T-helper 2 cell treated with Interferon-gamma antibody and Interleukin-4, amounts not matched to agents 5 μg/mL and 100 μg/mL, for 36 hours (primary cell): ENCODE measurements at regions not wholly inside any gene's neighbourhood (a gene's known extent, or its start where the extent isn't known, plus 50 kb on each side); places are given as distances from the start of the nearest gene placed in this dataset.
A peak's percentile ranks its signal among the peaks of the same experiment; 100 is the strongest.

Source experiments
- DNase-seq: peaks from one replicate; pipeline ENCODE4 v3.0.0; 2021; ENCODE audit warnings: low spot score
- H3K27ac Mint-ChIP-seq: one replicate; pipeline ENCODE4 v1.8.0; 2021; ENCODE audit warnings: mild to moderate bottlenecking, mixed read lengths
- H3K27me3 Mint-ChIP-seq: one replicate; pipeline ENCODE4 v1.8.0; 2021; ENCODE audit warnings: low read depth, mixed read lengths
- H3K36me3 Mint-ChIP-seq: one replicate; pipeline ENCODE4 v1.8.0; 2021; ENCODE audit warnings: low read depth, mixed read lengths
- H3K4me1 Mint-ChIP-seq: one replicate; pipeline ENCODE4 v1.8.0; 2021; ENCODE audit warnings: low read depth, mixed read lengths
- H3K4me3 Mint-ChIP-seq: one replicate; pipeline ENCODE4 v1.8.0; 2022; ENCODE audit warnings: mild to moderate bottlenecking, moderate library complexity, mixed read lengths
- H3K9me3 Mint-ChIP-seq: one replicate; pipeline ENCODE4 v1.8.0; 2021; ENCODE audit warnings: mixed read lengths

GRCh38 chr12:105929192-105929591 is 209.6 kb downstream of the NUAK1 start:
- Mint-ChIP-seq H3K27me3 (no peaks in the 10 kb centered on the region), H3K36me3 (no peaks in the 10 kb centered on the region), H3K4me1 (no peaks in the 10 kb centered on the region), H3K4me3 (no peak overlapping the region), H3K9me3 (no peaks in the 10 kb centered on the region), H3K27ac (no peak overlapping the region)
- no peak for DNase-seq

DNA sequence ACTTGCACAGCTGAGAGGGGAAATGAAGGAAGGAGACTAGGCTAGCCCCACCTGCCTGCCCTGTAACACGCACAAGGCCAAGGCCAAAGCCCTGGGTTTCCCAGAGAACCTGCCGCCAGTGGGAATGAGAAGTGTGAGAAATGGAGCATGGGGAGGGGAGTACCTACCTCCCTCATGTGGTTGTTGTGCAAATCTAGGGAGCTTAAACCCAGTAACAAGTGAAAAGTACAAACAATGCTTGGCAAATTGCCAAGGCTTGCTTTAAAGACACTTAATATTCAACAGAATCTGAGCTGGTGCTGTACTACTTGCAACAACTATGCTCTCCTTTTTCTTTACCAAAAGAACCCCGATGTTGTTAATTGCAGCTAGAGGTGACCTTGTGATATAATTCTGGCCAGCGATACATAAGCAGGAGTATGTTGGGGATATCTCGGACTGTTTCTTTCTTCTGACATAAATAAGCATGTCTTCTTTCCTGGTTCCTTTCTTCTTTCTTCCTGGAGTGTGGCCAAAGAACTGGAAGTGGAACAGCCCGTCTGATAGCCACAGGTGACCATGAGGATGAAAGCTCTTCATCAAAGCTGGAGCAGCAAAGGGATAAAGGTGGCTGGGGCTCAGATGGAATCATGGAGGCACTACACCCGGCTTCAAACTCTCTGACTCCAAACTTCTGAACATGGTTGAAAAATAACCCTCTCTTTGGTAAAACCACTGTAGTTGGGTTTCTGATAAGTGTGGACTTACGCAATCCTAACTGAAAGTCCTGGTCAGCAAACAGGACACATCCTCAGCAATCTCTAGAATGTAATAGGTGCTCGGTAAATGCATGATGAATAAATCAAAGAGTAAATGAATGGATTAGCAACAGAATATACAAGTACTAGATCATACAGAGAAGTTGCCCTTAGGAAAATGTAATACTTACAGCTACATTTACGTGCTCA is 207.9 kb downstream of the NUAK1 start:
- Mint-ChIP-seq H3K27ac (no peak overlapping the region), H3K4me1 (peaks cover 2% of the 10 kb centered on the region), H3K27me3 (no peaks in the 10 kb centered on the region), H3K36me3 (no peaks in the 10 kb centered on the region), H3K4me3 (no peak overlapping the region), H3K9me3 (no peaks in the 10 kb centered on the region)
- no peak for DNase-seq

DNA sequence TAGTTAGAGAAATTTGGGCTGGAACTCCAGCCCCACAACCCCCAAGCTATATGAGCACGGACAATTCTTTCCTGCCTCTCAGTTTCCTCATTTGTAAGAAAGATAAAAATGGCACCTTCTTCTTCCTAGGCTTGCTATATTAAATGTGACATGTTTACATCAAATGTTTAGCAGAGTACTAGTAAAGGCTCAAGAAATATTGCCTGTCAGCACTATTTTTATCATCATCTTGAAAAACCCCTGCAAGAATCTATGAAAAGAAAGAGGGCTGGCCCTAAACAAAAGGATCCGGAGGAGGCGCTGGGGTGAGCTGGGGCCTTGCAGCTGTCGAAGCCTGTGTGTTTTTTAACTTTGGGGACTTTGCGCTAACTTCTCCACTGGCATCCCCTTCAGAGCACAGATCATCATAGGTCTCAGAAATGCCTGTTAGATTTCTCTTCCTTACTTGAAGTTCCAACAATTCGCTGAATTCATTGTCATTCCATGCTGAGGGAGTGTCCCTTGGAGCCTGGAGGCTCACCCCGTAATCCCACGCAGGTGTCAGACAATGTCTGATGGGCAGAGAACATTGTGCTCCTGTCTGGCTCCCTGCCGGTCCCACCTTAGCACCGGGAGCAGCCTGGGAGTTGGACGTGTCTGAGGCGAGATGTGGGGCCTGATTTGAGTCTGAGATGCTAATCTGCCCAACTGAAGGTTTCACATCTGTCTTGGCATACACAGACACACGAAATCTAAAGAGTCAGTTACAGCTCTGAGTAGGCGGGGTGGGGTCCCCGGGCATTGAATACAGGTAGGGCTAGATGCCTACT is 206.8 kb downstream of the NUAK1 start:
- H3K27me3 Mint-ChIP-seq: no peaks in the 10 kb centered on the region
- DNase-seq: no peak
- no peaks in the 10 kb centered on the region for H3K36me3 Mint-ChIP-seq
- no peak overlapping the region for H3K27ac Mint-ChIP-seq
- no peaks in the 10 kb centered on the region for H3K9me3 Mint-ChIP-seq
- no peak overlapping the region for H3K4me3 Mint-ChIP-seq
- peaks cover 2% of the 10 kb centered on the region for H3K4me1 Mint-ChIP-seq

GRCh38 chr12:105933671-105934665 is 204.8 kb downstream of the NUAK1 start:
- no peak overlapping the region for H3K27ac Mint-ChIP-seq
- H3K4me1 Mint-ChIP-seq: peaks cover 2% of the 10 kb centered on the region
- no peaks in the 10 kb centered on the region for H3K9me3 Mint-ChIP-seq
- peaks cover 4% of the 10 kb centered on the region for H3K27me3 Mint-ChIP-seq
- no peaks in the 10 kb centered on the region for H3K36me3 Mint-ChIP-seq
- peak overlapping the region; percentile 0 for H3K4me3 Mint-ChIP-seq
- no peak for DNase-seq

- Mint-ChIP-seq H3K4me3 (no peak overlapping the region), H3K9me3 (no peaks in the 10 kb centered on the region), H3K27me3 (peaks cover 7% of the 10 kb centered on the region), H3K27ac (no peak overlapping the region), H3K36me3 (no peaks in the 10 kb centered on the region), H3K4me1 (peaks cover 2% of the 10 kb centered on the region)
- DNase-seq: no peak
Measured at GRCh38 chr12:105935106-105935505, 203.6 kb downstream of the NUAK1 start.

DNA sequence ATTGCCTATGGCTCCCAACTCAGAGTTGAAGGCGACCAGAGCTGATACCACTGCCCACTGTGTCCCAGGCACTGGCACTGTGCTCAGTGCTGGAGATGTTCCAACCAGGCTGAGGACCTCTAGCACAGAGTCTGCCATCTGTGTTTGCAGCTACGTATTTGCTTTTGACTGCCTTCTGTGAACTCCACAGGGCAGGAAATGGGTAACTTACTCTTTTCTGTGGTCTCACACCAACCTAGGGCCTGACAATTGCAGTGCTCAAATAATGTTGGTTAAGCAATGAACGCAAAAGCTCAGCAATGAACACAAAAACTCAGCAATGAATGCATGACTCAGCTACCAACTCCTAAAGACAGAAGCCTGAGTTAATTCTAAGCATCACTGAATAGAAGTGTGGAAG is 202.8 kb downstream of the NUAK1 start:
- H3K4me3 Mint-ChIP-seq: no peak overlapping the region
- H3K27ac Mint-ChIP-seq: no peak overlapping the region
- H3K9me3 Mint-ChIP-seq: no peaks in the 10 kb centered on the region
- no peaks in the 10 kb centered on the region for H3K36me3 Mint-ChIP-seq
- peaks cover 10% of the 10 kb centered on the region for H3K27me3 Mint-ChIP-seq
- no peak for DNase-seq
- H3K4me1 Mint-ChIP-seq: peaks cover 2% of the 10 kb centered on the region

- H3K9me3 Mint-ChIP-seq: no peaks in the 10 kb centered on the region
- no peak overlapping the region for H3K27ac Mint-ChIP-seq
- no peak overlapping the region for H3K4me3 Mint-ChIP-seq
- peaks cover 2% of the 10 kb centered on the region for H3K4me1 Mint-ChIP-seq
- H3K27me3 Mint-ChIP-seq: peaks cover 10% of the 10 kb centered on the region
- DNase-seq: no peak
- H3K36me3 Mint-ChIP-seq: no peaks in the 10 kb centered on the region
Measured at GRCh38 chr12:105936496-105936895, 202.3 kb downstream of the NUAK1 start.

DNA sequence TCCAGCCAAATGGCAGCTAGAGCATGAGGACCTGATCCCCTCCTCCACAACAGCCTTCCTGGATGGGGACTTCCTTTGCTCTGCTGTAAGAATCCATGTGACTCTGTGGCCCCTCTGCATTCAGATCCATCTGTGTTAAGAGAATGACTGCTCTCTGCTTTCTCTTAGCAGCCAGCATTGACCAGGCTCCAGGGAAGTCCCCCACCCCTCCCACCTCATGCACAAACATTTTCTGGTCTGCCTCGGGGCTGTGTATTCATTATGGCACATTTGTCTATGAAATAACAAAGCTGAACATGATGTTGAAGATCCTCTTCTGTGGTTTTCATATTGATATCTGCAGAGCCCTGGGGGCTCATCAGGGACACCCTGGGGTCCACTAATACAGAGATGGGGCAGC is 201.7 kb downstream of the NUAK1 start:
- no peak for DNase-seq
- peaks cover 10% of the 10 kb centered on the region for H3K27me3 Mint-ChIP-seq
- H3K4me1 Mint-ChIP-seq: peaks cover 2% of the 10 kb centered on the region
- no peaks in the 10 kb centered on the region for H3K36me3 Mint-ChIP-seq
- H3K9me3 Mint-ChIP-seq: no peaks in the 10 kb centered on the region
- no peak overlapping the region for H3K27ac Mint-ChIP-seq
- H3K4me3 Mint-ChIP-seq: no peak overlapping the region

DNA sequence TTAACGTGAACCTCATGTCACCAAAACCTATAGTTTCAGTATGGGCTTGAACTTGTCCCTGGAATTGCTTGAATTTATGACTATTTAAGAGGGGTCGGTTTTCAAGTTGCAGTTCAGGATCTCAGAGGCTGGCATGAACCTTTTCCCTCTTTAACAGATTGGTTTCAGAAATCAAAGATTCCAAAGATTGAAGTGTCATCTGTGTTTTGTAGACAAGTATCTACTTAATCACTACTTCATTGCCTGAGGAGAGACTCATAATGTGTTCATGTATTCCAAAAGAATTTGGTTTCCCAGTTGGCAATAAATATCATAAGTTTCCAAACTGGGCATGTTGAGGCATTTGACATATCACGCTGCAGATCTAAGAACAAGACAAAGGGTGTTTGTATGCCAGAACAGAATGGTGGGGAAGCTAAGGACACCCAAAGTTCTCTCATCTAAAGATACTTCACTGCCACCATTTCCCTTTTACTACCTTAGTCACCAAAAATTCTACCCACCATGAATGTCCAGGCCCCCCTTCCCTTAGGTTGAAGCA is 199.5 kb downstream of the NUAK1 start:
- Mint-ChIP-seq H3K36me3 (no peaks in the 10 kb centered on the region), H3K4me1 (peaks cover 2% of the 10 kb centered on the region), H3K27ac (no peak overlapping the region), H3K4me3 (no peak overlapping the region), H3K9me3 (no peaks in the 10 kb centered on the region), H3K27me3 (peaks cover 13% of the 10 kb centered on the region)
- DNase-seq: no peak

DNA sequence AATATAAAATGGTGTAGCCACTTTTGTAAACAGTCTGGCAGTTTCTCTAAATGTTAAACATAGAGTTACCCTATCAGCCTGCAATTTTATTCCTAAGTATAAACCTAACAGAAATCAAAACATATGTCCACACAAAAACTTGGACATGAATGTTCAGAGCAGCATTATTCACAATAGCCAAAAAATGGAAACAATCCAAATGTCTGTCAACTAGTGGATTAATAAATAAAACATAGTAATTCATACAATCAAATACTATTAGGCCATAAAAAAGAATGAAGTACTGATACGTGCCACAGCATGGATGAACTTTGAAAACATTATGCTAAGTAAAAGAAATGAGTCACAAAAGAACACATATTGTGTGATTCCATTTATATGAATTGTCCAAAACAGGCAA is 196.5 kb downstream of the NUAK1 start:
- Mint-ChIP-seq H3K36me3 (no peaks in the 10 kb centered on the region), H3K9me3 (no peaks in the 10 kb centered on the region), H3K27ac (no peak overlapping the region), H3K4me3 (no peak overlapping the region), H3K27me3 (peaks cover 13% of the 10 kb centered on the region), H3K4me1 (no peaks in the 10 kb centered on the region)
- DNase-seq: no peak

GRCh38 chr12:105943525-105943924 is 195.2 kb downstream of the NUAK1 start:
- H3K4me3 Mint-ChIP-seq: no peak overlapping the region
- H3K27me3 Mint-ChIP-seq: peaks cover 10% of the 10 kb centered on the region
- H3K4me1 Mint-ChIP-seq: no peaks in the 10 kb centered on the region
- H3K9me3 Mint-ChIP-seq: no peaks in the 10 kb centered on the region
- no peaks in the 10 kb centered on the region for H3K36me3 Mint-ChIP-seq
- H3K27ac Mint-ChIP-seq: no peak overlapping the region
- no peak for DNase-seq

GRCh38 chr12:105944628-105945027 is 194.1 kb downstream of the NUAK1 start:
- Mint-ChIP-seq H3K4me1 (no peaks in the 10 kb centered on the region), H3K9me3 (no peaks in the 10 kb centered on the region), H3K27ac (no peak overlapping the region), H3K36me3 (no peaks in the 10 kb centered on the region), H3K4me3 (no peak overlapping the region), H3K27me3 (peaks cover 8% of the 10 kb centered on the region)
- DNase-seq: no peak

DNA sequence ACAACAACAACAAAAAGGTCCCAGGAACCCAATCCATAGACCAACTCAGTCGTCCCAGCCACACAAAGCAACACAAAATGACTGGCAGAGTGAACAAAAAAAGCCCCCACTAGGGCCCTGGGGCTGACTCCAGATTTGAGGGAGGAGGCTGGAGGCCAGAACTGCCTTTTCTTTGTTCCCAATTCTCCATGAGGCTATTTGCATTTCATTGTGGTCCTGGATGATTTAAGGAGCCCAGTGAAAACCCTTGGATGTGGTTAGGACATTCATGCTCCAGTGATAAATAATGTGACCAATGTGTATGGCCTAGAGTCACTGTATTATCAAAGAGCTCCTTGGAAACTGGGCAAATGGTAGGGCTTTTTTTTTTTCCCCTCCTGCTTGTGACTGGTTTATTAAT is 192.9 kb downstream of the NUAK1 start:
- no peaks in the 10 kb centered on the region for H3K36me3 Mint-ChIP-seq
- no peaks in the 10 kb centered on the region for H3K9me3 Mint-ChIP-seq
- H3K4me3 Mint-ChIP-seq: no peak overlapping the region
- H3K27me3 Mint-ChIP-seq: peaks cover 3% of the 10 kb centered on the region
- DNase-seq: no peak
- H3K27ac Mint-ChIP-seq: no peak overlapping the region
- H3K4me1 Mint-ChIP-seq: no peaks in the 10 kb centered on the region
